HEK293 (cell line): ENCODE measurements at regions not wholly inside any gene's neighbourhood (a gene's known extent, or its start where the extent isn't known, plus 50 kb on each side); places are given as distances from the start of the nearest gene placed in this dataset.
A peak's percentile ranks its signal among the peaks of the same experiment; 100 is the strongest.

Experiments used
- CTCF ChIA-PET: fragments of 350-600 bp; formaldehyde crosslinking; extraction: SDS; loops from one replicate; lab custom pipeline; 2021; ENCODE audit warnings: antibody characterized with exemption; lab: Yijun Ruan, JAX
- POLR2A ChIA-PET: fragments of 300-600 bp; formaldehyde crosslinking; extraction: SDS; loops from one replicate; lab custom pipeline; 2020; ENCODE audit warnings: antibody characterized with exemption, inconsistent platforms; lab: Yijun Ruan, JAX
- H3K27ac ChIP-seq: fragments of 200-500 bp; sonication (Bioruptor generic); 2 replicates; pipeline ENCODE4 v1.5.1; 2014; ENCODE audit warnings: low read depth, low read length, control low read depth, inconsistent platforms; ENCODE audit errors: extremely low read depth
- H3K36me3 ChIP-seq, 2 experiments: fragments of 200-500 bp in 1 of 2; sonication (Bioruptor generic) in 1 of 2; 1 replicate in 1 of 2; 2 replicates in 1 of 2; pipeline ENCODE4 v1.5.1; 2014 to 2017; ENCODE audit warnings: inconsistent platforms in 2 of 2, low read length in 2 of 2; ENCODE audit not compliant: control insufficient read depth in 2 of 2, insufficient read depth in 1 of 2
- H3K4me1 ChIP-seq: fragments of 200-500 bp; sonication (Bioruptor generic); 2 replicates; pipeline ENCODE4 v1.5.1; 2014; ENCODE audit warnings: mild to moderate bottlenecking, low read length, inconsistent platforms; ENCODE audit not compliant: control insufficient read depth, insufficient read depth
- H3K4me3 ChIP-seq: 2 replicates; pipeline ENCODE4 v1.5.1; 2011; ENCODE audit warnings: low read depth, mild to moderate bottlenecking, control low read depth, low read length, moderate library complexity
- H3K9me3 ChIP-seq: fragments of 200-500 bp; sonication (Bioruptor generic); 2 replicates; pipeline ENCODE4 v1.5.1; 2014; ENCODE audit warnings: low read depth, low read length, inconsistent platforms; ENCODE audit not compliant: control insufficient read depth, insufficient read depth
- FEZF1 ChIP-seq: fragments of 450-650 bp; formaldehyde crosslinking; IDR thresholded peaks from 2 replicates; pipeline ENCODE4 v1.5.1; 2016; ENCODE audit warnings: missing biosample characterization, missing genetic modification characterization
- KLF1 ChIP-seq: fragments of 450-650 bp; formaldehyde crosslinking; IDR thresholded peaks from 2 replicates; pipeline ENCODE4 v1.5.1; 2016; ENCODE audit warnings: missing biosample characterization, missing genetic modification characterization
- ZBTB17 ChIP-seq: fragments of 450-650 bp; formaldehyde crosslinking; IDR thresholded peaks from 2 replicates; pipeline ENCODE4 v1.5.1; 2016; ENCODE audit warnings: missing biosample characterization, missing genetic modification characterization
- ZNF510 ChIP-seq: fragments of 450-650 bp; formaldehyde crosslinking; IDR thresholded peaks from 2 replicates; pipeline ENCODE4 v1.5.1; 2018; ENCODE audit warnings: mild to moderate bottlenecking, missing genetic modification characterization, missing biosample characterization; ENCODE audit not compliant: insufficient replicate concordance
- ZNF626 ChIP-seq: fragments of 450-650 bp; sonication (Bioruptor Pico); formaldehyde crosslinking; IDR thresholded peaks from 2 replicates; pipeline ENCODE4 v1.5.1; 2018; ENCODE audit warnings: missing biosample characterization, missing genetic modification characterization, inconsistent platforms
- TF ChIP-seq, protein P1 (sequence below): fragments of 450-650 bp; formaldehyde crosslinking; IDR thresholded peaks from 2 replicates; pipeline ENCODE4 v1.5.1; 2017; ENCODE audit warnings: missing biosample characterization, missing genetic modification characterization
- TF ChIP-seq, protein P2 (sequence below): fragments of 450-650 bp; formaldehyde crosslinking; IDR thresholded peaks from 2 replicates; pipeline ENCODE4 v1.5.1; 2017; ENCODE audit warnings: missing biosample characterization, missing genetic modification characterization
- TF ChIP-seq, protein P3 (sequence below): fragments of 450-650 bp; formaldehyde crosslinking; IDR thresholded peaks from 2 replicates; pipeline ENCODE4 v1.5.1; 2016; ENCODE audit warnings: missing biosample characterization, missing genetic modification characterization
- TF ChIP-seq, protein P4 (sequence below): sonication (generic); formaldehyde crosslinking; IDR thresholded peaks from 2 replicates; pipeline ENCODE4 v1.8.1; 2022; ENCODE audit warnings: mild to moderate bottlenecking, moderate library complexity, missing genetic modification reagents
- TF ChIP-seq, protein P5 (sequence below): fragments of 450-650 bp; formaldehyde crosslinking; IDR thresholded peaks from 2 replicates; pipeline ENCODE4 v1.5.1; 2016; ENCODE audit warnings: missing biosample characterization, missing genetic modification characterization
- TF ChIP-seq, protein P6 (sequence below): fragments of 450-650 bp; formaldehyde crosslinking; IDR thresholded peaks from 2 replicates; pipeline ENCODE4 v1.5.1; 2016; ENCODE audit warnings: missing biosample characterization, missing genetic modification characterization, borderline replicate concordance

DNA sequence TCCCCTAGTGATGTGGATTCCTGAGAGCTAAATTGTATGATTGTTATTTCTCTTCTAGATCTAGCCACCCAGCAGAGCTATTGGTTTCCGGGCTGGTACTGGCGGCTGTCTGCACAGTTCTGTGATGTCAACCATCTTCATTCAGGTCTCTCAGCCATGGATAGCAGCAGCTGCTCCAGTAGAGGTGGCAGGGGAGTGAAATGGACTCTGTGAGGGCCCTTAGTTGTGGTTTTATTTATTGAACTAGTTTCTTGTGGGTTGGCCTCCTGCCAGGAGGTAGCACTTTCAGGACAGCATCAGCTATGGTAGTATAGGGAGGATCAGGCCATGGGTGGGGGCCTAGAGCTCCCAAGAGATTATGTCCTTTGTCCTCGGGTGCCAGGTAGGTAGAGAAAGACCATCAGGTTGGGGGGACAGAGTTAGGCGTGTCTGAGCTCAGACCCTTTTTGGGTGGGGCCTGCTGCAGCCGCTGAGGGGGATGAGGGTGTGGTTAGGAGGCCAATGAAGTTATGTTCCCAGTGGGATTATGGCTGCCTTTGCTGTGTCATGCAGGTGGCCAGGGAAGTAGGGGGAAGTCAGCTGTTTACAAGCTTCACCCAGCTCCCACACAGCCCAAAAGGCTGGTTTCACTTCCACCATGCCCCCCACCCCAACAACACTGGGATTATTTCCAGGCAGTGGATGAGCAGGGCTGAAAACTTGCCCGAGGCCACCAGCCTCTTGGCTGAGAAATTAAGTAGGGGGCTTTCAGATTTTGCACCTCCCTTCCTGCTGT is 55.1 kb upstream of the RGS4 start:
- Histone ChIP-seq H3K27ac (no peak overlapping the region; the same call in 1 of the 2 replicates), H3K36me3 (no peaks in the 10 kb centered on the region)
- TF ChIP-seq ZNF626 = no peak
- peak; percentile 36; the same call in 1 of the 2 replicates for TF ChIP-seq KLF1 (tag by site-specific recombination)
- peak; percentile 11; the same call in 1 of the 2 replicates for TF ChIP-seq FEZF1 (tag by site-specific recombination)
- TF ChIP-seq, protein P1, sequence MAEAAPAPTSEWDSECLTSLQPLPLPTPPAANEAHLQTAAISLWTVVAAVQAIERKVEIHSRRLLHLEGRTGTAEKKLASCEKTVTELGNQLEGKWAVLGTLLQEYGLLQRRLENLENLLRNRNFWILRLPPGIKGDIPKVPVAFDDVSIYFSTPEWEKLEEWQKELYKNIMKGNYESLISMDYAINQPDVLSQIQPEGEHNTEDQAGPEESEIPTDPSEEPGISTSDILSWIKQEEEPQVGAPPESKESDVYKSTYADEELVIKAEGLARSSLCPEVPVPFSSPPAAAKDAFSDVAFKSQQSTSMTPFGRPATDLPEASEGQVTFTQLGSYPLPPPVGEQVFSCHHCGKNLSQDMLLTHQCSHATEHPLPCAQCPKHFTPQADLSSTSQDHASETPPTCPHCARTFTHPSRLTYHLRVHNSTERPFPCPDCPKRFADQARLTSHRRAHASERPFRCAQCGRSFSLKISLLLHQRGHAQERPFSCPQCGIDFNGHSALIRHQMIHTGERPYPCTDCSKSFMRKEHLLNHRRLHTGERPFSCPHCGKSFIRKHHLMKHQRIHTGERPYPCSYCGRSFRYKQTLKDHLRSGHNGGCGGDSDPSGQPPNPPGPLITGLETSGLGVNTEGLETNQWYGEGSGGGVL (tag by site-specific recombination) = peak; percentile 44; the same call in 1 of the 2 replicates
- TF ChIP-seq, all 188 proteins: peak for 3
- Histone ChIP-seq H3K4me1 (peaks cover 3% of the 10 kb centered on the region; the same call in 1 of the 2 replicates), H3K4me3 (no peak overlapping the region), H3K9me3 (no peaks in the 10 kb centered on the region)
- CTCF ChIA-PET = no interaction called here
- POLR2A ChIA-PET = no interaction called here

DNA sequence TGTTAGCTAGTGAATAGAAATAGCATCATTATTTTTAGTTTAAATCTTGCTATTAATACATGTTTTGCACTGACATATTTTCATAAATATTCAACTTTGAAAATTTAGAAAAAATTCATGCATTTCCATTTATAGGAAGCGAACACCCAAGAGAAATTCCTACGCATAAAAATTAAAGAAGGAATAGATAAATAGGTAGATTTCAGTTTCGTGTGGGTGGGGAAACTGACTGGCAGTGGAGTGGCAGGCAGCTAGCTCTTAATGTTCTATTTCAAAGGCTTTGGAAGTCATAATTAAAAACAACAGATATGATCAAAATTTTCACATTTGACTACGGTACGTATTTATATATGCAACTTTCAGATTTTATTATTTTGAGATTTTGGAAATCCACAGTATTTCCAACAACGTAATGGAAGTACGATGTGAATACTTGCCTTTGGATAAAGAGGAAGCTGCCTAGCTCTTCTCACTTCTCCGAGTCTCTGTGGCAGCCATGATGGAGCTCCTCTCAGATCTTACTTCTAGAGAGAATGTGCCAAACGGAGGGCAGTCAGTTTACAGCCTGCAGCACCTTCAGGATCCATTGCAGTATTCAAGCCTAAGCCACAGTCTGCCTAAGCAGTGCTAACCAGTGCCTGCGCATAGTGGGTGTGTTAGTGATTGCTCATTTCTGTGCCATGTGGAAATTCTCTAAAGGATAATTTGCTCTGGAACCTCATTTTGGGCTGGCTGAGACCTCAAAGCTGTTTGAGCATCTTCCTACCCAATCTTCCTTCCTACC is 62.9 kb upstream of the RGS4 start:
- Histone ChIP-seq H3K36me3 (no peaks in the 10 kb centered on the region), H3K4me3 (no peak overlapping the region), H3K27ac (no peak overlapping the region), H3K9me3 (no peaks in the 10 kb centered on the region), H3K4me1 (no peaks in the 10 kb centered on the region)
- CTCF ChIA-PET = interaction anchor here (0.6 kb wide), 1 partner anchor 30 kb away, joined by 3 read pairs; no protein-coding TSS in a partner anchor
- TF ChIP-seq, protein P2, sequence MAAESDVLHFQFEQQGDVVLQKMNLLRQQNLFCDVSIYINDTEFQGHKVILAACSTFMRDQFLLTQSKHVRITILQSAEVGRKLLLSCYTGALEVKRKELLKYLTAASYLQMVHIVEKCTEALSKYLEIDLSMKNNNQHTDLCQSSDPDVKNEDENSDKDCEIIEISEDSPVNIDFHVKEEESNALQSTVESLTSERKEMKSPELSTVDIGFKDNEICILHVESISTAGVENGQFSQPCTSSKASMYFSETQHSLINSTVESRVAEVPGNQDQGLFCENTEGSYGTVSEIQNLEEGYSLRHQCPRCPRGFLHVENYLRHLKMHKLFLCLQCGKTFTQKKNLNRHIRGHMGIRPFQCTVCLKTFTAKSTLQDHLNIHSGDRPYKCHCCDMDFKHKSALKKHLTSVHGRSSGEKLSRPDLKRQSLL (tag by site-specific recombination) = no peak
- TF ChIP-seq, all 188 proteins: peak for 0
- POLR2A ChIA-PET = no interaction called here

DNA sequence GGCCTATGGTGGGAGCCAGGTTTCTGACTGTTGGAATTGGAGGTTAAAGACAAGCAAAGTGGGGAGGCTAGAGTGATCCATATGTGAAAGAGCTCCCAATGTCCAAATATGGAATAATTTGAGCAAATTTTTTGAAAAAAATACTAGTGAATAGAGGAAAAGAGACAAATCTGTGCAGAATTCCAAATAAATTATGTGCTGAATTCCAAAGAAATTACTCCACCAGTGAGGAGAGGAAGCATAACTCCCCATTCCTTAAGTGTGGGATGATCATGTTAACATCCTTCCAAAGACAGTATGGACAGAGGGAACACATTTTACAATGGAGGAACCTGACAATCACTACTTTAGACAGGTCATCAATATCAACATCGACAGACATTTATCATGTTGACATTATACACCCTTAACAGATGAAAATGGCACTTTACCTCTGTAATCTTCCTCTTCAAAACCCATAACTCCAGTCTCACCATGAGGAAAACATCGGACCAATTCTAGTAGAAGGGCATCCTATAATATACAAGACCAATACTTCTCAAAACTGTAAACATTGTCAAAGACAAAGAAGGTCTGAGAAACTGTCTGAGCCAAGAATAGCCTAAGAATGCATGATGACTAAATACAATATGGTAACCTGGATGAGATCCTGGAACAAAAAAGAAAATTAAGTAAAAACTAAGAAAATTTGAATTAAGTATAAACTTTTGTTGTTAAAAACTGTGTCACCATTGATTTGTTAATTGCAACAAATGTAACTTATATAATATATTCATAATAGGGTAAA is 71.5 kb upstream of the RGS4 start:
- H3K9me3 ChIP-seq = no peaks in the 10 kb centered on the region
- no peaks in the 10 kb centered on the region for H3K4me1 ChIP-seq
- no peak overlapping the region for H3K27ac ChIP-seq
- no peaks in the 10 kb centered on the region for H3K36me3 ChIP-seq
- no peak overlapping the region for H3K4me3 ChIP-seq
- POLR2A ChIA-PET = no interaction called here
- CTCF ChIA-PET = interaction anchor here (0.7 to 1.2 kb wide), 4 partner anchors 8 to 178 kb away, joined by 3 to 4 read pairs (median 4); no protein-coding TSS in a partner anchor
- TF ChIP-seq, protein P3, sequence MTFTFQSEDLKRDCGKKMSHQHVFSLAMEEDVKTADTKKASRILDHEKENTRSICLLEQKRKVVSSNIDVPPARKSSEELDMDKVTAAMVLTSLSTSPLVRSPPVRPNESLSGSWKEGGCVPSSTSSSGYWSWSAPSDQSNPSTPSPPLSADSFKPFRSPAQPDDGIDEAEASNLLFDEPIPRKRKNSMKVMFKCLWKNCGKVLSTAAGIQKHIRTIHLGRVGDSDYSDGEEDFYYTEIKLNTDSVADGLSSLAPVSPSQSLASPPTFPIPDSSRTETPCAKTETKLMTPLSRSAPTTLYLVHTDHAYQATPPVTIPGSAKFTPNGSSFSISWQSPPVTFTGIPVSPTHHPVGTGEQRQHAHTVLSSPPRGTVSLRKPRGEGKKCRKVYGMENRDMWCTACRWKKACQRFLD (tag by site-specific recombination) = no peak
- TF ChIP-seq, protein P4, sequence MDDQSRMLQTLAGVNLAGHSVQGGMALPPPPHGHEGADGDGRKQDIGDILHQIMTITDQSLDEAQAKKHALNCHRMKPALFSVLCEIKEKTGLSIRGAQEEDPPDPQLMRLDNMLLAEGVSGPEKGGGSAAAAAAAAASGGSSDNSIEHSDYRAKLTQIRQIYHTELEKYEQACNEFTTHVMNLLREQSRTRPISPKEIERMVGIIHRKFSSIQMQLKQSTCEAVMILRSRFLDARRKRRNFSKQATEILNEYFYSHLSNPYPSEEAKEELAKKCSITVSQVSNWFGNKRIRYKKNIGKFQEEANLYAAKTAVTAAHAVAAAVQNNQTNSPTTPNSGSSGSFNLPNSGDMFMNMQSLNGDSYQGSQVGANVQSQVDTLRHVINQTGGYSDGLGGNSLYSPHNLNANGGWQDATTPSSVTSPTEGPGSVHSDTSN = no peak
- TF ChIP-seq, protein P5, sequence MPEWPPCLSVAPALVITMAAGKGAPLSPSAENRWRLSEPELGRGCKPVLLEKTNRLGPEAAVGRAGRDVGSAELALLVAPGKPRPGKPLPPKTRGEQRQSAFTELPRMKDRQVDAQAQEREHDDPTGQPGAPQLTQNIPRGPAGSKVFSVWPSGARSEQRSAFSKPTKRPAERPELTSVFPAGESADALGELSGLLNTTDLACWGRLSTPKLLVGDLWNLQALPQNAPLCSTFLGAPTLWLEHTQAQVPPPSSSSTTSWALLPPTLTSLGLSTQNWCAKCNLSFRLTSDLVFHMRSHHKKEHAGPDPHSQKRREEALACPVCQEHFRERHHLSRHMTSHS (tag by site-specific recombination) = no peak
- no peak for TF ChIP-seq ZNF510 (tag by site-specific recombination)
- TF ChIP-seq, protein P6, sequence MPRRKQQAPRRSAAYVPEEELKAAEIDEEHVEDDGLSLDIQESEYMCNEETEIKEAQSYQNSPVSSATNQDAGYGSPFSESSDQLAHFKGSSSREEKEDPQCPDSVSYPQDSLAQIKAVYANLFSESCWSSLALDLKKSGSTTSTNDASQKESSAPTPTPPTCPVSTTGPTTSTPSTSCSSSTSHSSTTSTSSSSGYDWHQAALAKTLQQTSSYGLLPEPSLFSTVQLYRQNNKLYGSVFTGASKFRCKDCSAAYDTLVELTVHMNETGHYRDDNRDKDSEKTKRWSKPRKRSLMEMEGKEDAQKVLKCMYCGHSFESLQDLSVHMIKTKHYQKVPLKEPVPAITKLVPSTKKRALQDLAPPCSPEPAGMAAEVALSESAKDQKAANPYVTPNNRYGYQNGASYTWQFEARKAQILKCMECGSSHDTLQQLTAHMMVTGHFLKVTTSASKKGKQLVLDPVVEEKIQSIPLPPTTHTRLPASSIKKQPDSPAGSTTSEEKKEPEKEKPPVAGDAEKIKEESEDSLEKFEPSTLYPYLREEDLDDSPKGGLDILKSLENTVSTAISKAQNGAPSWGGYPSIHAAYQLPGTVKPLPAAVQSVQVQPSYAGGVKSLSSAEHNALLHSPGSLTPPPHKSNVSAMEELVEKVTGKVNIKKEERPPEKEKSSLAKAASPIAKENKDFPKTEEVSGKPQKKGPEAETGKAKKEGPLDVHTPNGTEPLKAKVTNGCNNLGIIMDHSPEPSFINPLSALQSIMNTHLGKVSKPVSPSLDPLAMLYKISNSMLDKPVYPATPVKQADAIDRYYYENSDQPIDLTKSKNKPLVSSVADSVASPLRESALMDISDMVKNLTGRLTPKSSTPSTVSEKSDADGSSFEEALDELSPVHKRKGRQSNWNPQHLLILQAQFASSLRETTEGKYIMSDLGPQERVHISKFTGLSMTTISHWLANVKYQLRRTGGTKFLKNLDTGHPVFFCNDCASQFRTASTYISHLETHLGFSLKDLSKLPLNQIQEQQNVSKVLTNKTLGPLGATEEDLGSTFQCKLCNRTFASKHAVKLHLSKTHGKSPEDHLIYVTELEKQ = no peak
- no peak for TF ChIP-seq ZBTB17 (tag by site-specific recombination)
